HG03045 (cell line): ENCODE measurements at regions not wholly inside any gene's neighbourhood (a gene's known extent, or its start where the extent isn't known, plus 50 kb on each side); places are given as distances from the start of the nearest gene placed in this dataset.

ENCODE experiments used
- ATAC-seq: cut with Tn5 transposase; IDR thresholded peaks from one replicate; pipeline ENCODE4 v1.9.1; 2021; ENCODE audit warnings: mild to moderate bottlenecking, moderate library complexity; ENCODE audit not compliant: unreplicated experiment

GRCh38 chr11:116233561-116233960 lies 539.2 kb downstream of the BUD13 start:
- ATAC-seq, result no peak

GRCh38 chr11:116232364-116232828 lies 540.4 kb downstream of the BUD13 start:
- no peak for ATAC-seq

- no peak for ATAC-seq
Measured at GRCh38 chr11:116231543-116231942, 541.2 kb downstream of the BUD13 start.

DNA sequence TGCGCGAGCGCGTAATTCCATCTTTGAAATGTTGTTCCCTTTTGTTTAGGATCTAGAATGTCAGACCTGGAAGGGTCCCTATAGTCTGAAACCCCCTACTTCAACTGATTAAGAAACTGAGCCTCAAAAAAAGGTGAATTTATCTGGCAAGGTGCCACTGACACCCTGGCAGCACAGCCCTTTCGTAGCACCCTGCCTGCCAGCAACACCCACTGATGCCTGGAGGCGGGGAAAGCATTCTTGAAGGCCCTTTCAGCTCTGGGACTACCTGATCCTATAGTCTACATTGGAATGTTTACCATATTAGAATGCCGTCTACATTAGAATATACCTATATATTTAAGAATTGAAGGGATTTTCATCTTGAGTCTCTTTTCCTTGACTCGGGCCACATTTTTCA lies 542.3 kb downstream of the BUD13 start:
- no peak for ATAC-seq

GRCh38 chr11:116229236-116229970 lies 543.4 kb downstream of the BUD13 start:
- no peak for ATAC-seq

GRCh38 chr11:116226731-116227130 lies 546.1 kb downstream of the BUD13 start:
- no peak for ATAC-seq

- no peak for ATAC-seq
Measured at GRCh38 chr11:116225784-116226585, 546.8 kb downstream of the BUD13 start.

DNA sequence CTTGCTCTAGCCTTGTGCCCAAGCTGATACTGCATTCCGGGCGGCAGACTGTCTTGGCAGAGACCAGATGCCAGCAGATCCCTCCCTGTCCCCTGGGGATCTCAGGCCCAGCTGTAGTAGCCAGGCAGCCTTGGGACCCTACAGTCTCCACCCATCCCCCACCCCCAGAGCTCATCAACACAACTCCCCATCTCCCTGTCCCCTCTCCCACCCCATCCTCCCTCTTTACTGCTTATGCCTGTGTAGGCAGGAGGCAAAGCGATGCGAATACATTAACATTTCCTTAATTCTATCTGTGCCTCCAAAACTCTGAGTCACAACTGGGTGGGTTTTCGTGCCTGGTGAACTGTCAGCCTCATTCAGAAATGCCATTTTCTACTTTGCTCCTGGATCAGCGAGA lies 547.6 kb downstream of the BUD13 start:
- no peak for ATAC-seq

GRCh38 chr11:116224889-116225200 lies 547.9 kb downstream of the BUD13 start:
- no peak for ATAC-seq

DNA sequence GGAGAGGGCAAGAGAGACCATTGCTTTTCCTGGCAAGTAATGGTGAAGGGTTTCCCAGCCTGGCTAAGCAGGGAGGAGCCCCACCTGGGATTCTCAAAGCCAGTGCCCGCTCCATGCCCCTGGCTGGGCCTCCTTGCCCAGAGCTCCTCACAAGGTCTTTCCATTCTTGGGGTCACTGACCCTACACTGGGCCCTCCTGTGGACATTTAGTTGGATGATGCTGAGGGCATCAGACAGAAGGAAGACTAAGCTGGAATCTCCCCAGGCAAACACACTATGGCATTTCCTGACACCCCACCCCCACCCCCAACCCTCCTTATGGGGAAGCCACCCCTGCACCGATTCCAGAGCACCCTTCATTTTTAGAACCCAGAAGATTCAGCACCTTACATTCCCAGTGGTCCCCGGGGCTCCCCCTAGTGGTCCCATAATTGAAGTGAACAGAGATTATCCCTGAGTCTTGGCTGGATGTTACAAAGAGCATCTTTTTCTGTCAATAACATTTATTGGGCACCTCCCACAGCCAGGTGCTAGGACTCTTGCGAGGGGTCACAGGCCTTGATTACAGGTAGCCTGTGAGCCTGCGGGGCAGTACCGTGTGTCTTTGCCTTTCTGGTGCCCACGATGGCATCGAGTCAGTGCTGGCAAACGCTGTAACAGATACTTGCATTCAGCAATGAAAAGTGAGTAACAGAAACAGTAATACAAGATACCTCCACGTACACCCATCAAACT lies 548.5 kb downstream of the BUD13 start:
- ATAC-seq, result no peak

DNA sequence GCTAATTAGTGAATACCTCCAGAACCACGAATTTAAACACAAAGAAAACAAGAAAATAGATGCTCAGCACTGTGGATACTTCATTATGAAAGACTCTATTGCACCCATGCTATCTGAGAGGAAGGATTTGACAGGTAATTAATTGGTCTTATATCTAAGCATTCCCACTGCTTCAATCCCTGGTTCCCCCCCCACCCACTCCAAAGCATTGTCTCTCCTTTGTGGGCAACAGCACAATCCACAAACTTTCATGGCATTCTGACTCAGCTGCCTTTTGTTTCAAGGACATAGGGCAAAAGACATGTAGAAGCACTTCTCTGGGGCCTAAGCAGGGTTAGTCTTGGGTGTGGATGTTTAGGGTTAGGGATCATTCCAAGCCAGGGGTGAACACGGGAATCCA lies 551.4 kb downstream of the BUD13 start:
- no peak for ATAC-seq

GRCh38 chr11:116219171-116219635 lies 553.6 kb downstream of the BUD13 start:
- ATAC-seq, result no peak

GRCh38 chr11:116217441-116217840 lies 555.3 kb downstream of the BUD13 start:
- ATAC-seq, result no peak

GRCh38 chr11:116217006-116217405 lies 555.8 kb downstream of the BUD13 start:
- no peak for ATAC-seq

GRCh38 chr11:116215471-116216113 lies 557.2 kb downstream of the BUD13 start:
- ATAC-seq, result no peak

DNA sequence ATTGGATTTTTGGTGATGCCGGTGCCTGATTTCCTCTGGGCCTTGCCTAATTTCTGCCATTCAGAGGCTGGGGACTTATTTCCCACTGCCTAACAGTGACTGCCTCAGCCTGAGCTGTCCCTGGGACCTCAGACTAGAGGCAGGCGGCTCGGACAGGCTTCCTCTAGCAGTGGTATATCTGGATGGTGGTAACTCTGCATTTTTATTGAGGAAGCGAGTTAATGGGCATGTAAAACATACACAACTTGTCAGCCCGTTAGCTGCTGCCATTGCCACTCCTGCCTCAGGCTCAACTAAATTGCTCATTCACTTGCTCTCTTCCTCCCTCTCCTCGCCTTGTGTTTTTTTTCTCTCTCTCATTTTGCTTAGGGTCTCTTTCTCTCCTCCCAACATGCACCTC lies 561.6 kb downstream of the BUD13 start:
- no peak for ATAC-seq

GRCh38 chr11:116210663-116211062 lies 562.1 kb downstream of the BUD13 start:
- ATAC-seq, result no peak

GRCh38 chr11:116209255-116209654 lies 563.5 kb downstream of the BUD13 start:
- ATAC-seq, result no peak

GRCh38 chr11:116207421-116208141 lies 565.2 kb downstream of the BUD13 start:
- ATAC-seq, result no peak

DNA sequence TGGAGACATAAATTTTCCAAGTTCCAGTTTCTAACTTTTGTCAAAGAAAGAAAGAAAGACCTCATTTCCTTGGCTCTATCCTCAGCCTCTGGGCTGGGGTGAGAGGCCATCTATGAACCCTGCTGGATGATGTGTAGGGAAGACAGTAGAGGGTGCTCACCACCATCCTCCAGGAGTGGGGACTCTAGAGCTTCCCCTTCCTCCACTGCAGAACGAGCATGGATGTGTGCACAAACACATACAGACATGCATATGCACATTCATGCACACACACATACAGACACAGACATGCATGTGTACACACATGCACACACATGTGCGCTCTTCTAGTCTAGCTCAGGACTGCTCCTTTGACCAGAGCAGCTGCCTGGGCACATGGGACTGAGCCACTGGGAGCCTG lies 565.8 kb downstream of the BUD13 start:
- ATAC-seq, result no peak
